RWPE2 (cell line): ENCODE measurements at regions not wholly inside any gene's neighbourhood (a gene's known extent, or its start where the extent isn't known, plus 50 kb on each side); places are given as distances from the start of the nearest gene placed in this dataset.

Experiments used
- ATAC-seq: fragments of 200-7000 bp; cut with Tn5 transposase; 3 replicates; pipeline ENCODE4 v1.9.1; 2021; ENCODE audit warnings: low read depth
- DNase-seq: peaks from one replicate; pipeline ENCODE4 v3.0.0-alpha.2; 2020; ENCODE audit warnings: low spot score
- H3K27ac ChIP-seq: fragments of 450-650 bp; 2 replicates; pipeline ENCODE4 v1.5.1; 2017; ENCODE audit warnings: mild to moderate bottlenecking; ENCODE audit not compliant: poor library complexity, severe bottlenecking
- H3K27me3 ChIP-seq: fragments of 250-450 bp; sonication (Bioruptor Pico); 2 replicates; pipeline ENCODE4 v1.5.1; 2021; ENCODE audit warnings: mild to moderate bottlenecking, moderate library complexity; ENCODE audit not compliant: insufficient read depth, poor library complexity, severe bottlenecking
- H3K36me3 ChIP-seq: fragments of 250-450 bp; sonication (Bioruptor Pico); 2 replicates; pipeline ENCODE4 v1.5.1; 2020; ENCODE audit warnings: low read depth, mild to moderate bottlenecking, moderate library complexity
- H3K4me1 ChIP-seq: fragments of 250-450 bp; sonication (Bioruptor Pico); 2 replicates; pipeline ENCODE4 v1.5.1; 2021; ENCODE audit warnings: mild to moderate bottlenecking, moderate library complexity; ENCODE audit not compliant: insufficient read depth, poor library complexity, severe bottlenecking
- H3K4me3 ChIP-seq: fragments of 250-450 bp; sonication (Bioruptor Pico); 2 replicates; pipeline ENCODE4 v1.5.1; 2021; ENCODE audit warnings: mild to moderate bottlenecking, moderate library complexity; ENCODE audit not compliant: severe bottlenecking
- H3K9me3 ChIP-seq: fragments of 250-450 bp; sonication (Bioruptor Pico); 2 replicates; pipeline ENCODE4 v1.5.1; 2021; ENCODE audit warnings: mild to moderate bottlenecking, moderate library complexity; ENCODE audit not compliant: severe bottlenecking
- CTCF ChIP-seq: fragments of 450-650 bp; IDR thresholded peaks from one replicate; pipeline ENCODE4 v1.5.1; 2017; ENCODE audit warnings: mild to moderate bottlenecking, moderate library complexity; ENCODE audit not compliant: poor library complexity, severe bottlenecking

- H3K27ac ChIP-seq: no peak overlapping the region
- ATAC-seq: no peak
- H3K4me1 ChIP-seq: peaks cover 3% of the 10 kb centered on the region
- H3K9me3 ChIP-seq: no peaks in the 10 kb centered on the region
- no peaks in the 10 kb centered on the region for H3K36me3 ChIP-seq
- H3K4me3 ChIP-seq: no peak overlapping the region
- no peaks in the 10 kb centered on the region for H3K27me3 ChIP-seq
- DNase-seq: no peak
- TF ChIP-seq CTCF: no peak
Observed at GRCh38 chr14:34029921-34030334, 79.1 kb upstream of the EGLN3 start.

- H3K4me3 ChIP-seq: no peak overlapping the region
- no peaks in the 10 kb centered on the region for H3K4me1 ChIP-seq
- H3K36me3 ChIP-seq: no peaks in the 10 kb centered on the region
- TF ChIP-seq CTCF: no peak
- no peak overlapping the region for H3K27ac ChIP-seq
- no peaks in the 10 kb centered on the region for H3K27me3 ChIP-seq
- ATAC-seq (no peak), DNase-seq (no peak)
- no peaks in the 10 kb centered on the region for H3K9me3 ChIP-seq
Observed at GRCh38 chr14:34027990-34028495, 77.2 kb upstream of the EGLN3 start.

- no peak for ATAC-seq
- TF ChIP-seq CTCF: no peak
- no peak overlapping the region for H3K27ac ChIP-seq
Observed at GRCh38 chr14:34027130-34027989, 76.5 kb upstream of the EGLN3 start.

DNA sequence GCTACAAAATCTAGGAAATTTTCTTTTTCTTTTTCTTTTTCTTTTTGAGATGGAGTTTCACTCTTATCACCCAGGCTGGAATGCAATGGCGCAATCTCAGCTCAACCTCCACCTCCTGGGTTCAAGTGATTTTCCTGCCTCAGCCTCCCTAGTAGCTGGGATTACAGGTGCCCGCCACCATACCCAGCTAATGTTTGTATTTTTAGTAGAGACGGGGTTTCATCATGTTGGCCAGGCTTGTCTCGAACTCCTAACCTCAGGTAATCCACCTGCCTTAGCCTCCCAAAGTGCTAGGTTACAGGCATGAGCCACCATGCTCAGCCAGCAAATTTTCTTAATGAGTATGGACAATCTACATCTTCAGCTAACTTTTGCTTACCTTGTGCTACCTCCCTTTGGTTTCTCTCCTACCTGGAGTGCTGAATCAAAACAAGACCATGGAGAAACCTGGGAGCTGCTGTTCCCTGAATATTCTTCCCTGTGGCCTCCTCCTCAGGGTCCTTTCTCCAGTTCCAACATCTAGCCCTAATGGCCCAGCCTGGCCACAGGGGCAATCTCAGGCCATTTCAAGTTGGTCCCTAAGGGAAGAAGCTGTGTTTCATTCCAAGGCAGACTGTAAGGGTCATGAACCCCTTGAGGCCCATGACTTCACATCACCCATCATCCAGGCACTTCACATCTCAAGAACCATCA is 74.6 kb upstream of the EGLN3 start:
- no peaks in the 10 kb centered on the region for H3K36me3 ChIP-seq
- no peaks in the 10 kb centered on the region for H3K9me3 ChIP-seq
- no peak for ATAC-seq
- H3K27ac ChIP-seq: no peak overlapping the region
- no peak for DNase-seq
- H3K4me3 ChIP-seq: no peak overlapping the region
- no peaks in the 10 kb centered on the region for H3K4me1 ChIP-seq
- TF ChIP-seq CTCF: no peak
- H3K27me3 ChIP-seq: no peaks in the 10 kb centered on the region

More at GRCh38 chr14:34027130-34027989, 76.5 kb upstream of the EGLN3 start:
- H3K36me3 ChIP-seq: no peaks in the 10 kb centered on the region
- no peaks in the 10 kb centered on the region for H3K4me1 ChIP-seq
- H3K9me3 ChIP-seq: no peaks in the 10 kb centered on the region
- no peak for DNase-seq
- H3K27me3 ChIP-seq: no peaks in the 10 kb centered on the region
- no peak overlapping the region for H3K4me3 ChIP-seq
